ENCODE measurements at regions not wholly inside any gene's neighbourhood (a gene's known extent, or its start where the extent isn't known, plus 50 kb on each side); places are given as distances from the start of the nearest gene placed in this dataset.
"Not testable (repeated sequence)": the region's sequence is repeated elsewhere in the genome, so short reads cannot be mapped to it uniquely, and the experiment has no call there.

- no peak overlapping the region for H3K27ac ChIP-seq (ENCODE audit: low read depth, low read length)
- WGBS, 3 donors: 76 to 84% (median 81%) methylated on average over 5 of the region's 5 CpGs
Measured at GRCh38 chr4:181776264-181777054, 466.7 kb upstream of the TENM3 start.

DNA sequence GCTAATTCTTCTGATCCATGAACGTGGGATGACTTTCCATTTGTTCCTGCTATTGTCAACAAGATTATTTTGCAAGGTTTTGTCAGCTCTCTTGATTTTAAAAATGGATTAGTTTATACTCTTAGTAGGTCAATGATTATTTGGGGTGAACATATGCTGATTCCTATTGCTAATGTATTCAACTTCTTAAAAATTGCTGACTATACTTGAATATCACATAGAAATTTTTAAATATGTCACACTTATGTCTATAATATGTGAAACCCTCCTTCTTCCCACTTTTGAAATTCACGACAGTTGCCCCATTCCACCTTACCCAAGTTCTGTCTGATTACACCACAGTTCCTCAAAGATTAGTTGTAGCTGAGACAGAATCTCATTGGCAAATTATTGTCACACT lies 465.7 kb upstream of the TENM3 start:
- H3K27ac ChIP-seq (ENCODE audit: low read depth, low read length): no peak overlapping the region
- WGBS, 3 donors: 63 to 81% (median 67%) methylated on average over 2 of the region's 2 CpGs

GRCh38 chr4:181784881-181785280 lies 458.3 kb upstream of the TENM3 start:
- WGBS, 3 donors: 59 to 62% (median 60%) methylated on average over 2 of the region's 2 CpGs

GRCh38 chr4:181792641-181793040 lies 450.6 kb upstream of the TENM3 start:
- no peak overlapping the region for H3K27ac ChIP-seq (ENCODE audit: low read depth, low read length)
- 3 to 29% (median 24%) methylated on average over 1 of the region's 1 CpG for WGBS, 3 donors

More at GRCh38 chr4:181784881-181785280, 458.3 kb upstream of the TENM3 start:
- no peak overlapping the region for H3K27ac ChIP-seq (ENCODE audit: low read depth, low read length)

DNA sequence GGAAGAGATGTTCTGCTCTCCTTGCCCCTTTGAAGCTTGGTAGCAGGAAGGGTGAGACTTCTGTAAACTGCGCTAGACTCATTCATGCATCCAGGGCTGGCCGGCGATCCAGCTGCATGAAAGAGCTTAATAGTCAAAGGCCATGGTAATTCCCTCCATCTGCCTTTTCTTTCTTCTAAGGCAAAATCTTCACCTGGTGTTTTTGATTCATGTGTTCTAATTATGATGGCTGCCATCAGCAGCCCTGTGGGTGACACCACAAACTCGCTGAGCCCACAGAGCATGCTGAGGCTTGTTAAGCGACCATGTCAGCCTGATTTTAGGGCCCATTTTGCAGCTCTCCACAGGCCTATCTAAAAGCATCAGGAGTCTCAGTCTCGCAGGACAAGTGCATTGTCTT lies 450.1 kb upstream of the TENM3 start:
- 72 to 77% (median 73%) methylated on average over 6 of the region's 6 CpGs for WGBS, 3 donors
- no peak overlapping the region for H3K27ac ChIP-seq (ENCODE audit: low read depth, low read length)

DNA sequence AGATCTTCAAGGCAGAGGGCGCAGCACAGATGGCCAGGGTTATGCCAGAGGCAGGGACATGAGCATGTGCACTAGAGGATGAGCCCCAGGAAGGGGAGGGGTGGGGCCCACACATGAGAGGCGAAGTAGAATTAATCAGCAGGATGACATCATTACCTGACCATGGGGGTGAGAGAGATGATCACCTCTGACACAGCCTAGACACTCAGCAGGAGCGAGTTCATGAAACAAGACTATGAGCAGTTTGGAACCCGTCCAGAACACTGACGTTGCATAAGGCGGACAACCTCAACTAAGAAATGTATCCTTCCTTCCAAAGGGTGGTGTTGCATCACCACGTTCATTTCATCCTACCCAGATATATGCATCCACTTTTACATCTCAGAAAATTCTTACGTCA lies 446.7 kb upstream of the TENM3 start:
- no peak overlapping the region for H3K27ac ChIP-seq (ENCODE audit: low read depth, low read length)
- 78 to 83% (median 79%) methylated on average over 8 of the region's 8 CpGs for WGBS, 3 donors

GRCh38 chr4:181798536-181798935 lies 444.7 kb upstream of the TENM3 start:
- 55 to 74% (median 73%) methylated on average over 2 of the region's 2 CpGs for WGBS, 3 donors
- H3K27ac ChIP-seq (ENCODE audit: low read depth, low read length): no peak overlapping the region

DNA sequence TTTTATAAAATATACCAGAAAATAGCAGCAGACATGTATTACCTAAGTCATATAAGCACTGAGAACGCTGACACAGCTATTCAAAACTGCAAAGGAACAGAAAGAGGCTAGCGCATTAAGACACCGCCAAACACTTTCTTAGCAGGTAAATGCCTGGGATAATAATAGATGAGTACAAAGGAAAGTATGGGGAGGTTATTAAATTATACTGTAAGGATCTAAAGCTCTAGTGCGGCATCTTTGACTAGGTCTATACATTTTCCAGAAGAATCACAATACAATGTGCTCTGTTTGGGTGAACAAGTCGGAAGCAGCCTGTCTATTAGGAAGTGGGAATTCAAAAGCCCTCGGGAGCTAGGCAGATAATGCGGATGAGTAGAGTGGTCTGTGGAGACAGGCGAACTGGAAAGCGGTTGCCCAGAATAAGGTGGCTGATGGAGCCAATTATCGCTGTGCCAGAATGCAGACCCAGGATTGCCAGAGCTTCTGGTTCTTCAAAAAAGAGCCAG lies 443.6 kb upstream of the TENM3 start:
- no peak overlapping the region for H3K27ac ChIP-seq (ENCODE audit: low read depth, low read length)
- 86 to 89% (median 88%) methylated on average over 10 of the region's 10 CpGs for WGBS, 3 donors

GRCh38 chr4:181802207-181802606 lies 441.0 kb upstream of the TENM3 start:
- 60 to 69% (median 66%) methylated on average over 2 of the region's 2 CpGs for WGBS, 3 donors
- no peak overlapping the region for H3K27ac ChIP-seq (ENCODE audit: low read depth, low read length)

- H3K27ac ChIP-seq (ENCODE audit: low read depth, low read length): no peak overlapping the region
Measured at GRCh38 chr4:181807771-181808170, 435.4 kb upstream of the TENM3 start.

GRCh38 chr4:181810711-181811110 lies 432.5 kb upstream of the TENM3 start:
- no peak overlapping the region for H3K27ac ChIP-seq (ENCODE audit: low read depth, low read length)
- 78 to 83% (median 83%) methylated on average over 5 of the region's 5 CpGs for WGBS, 3 donors

- H3K27ac ChIP-seq (ENCODE audit: low read depth, low read length): not testable (repeated sequence)
- 85 to 88% (median 87%) methylated on average over 5 of the region's 5 CpGs for WGBS, 3 donors
Measured at GRCh38 chr4:181811550-181811949, 431.7 kb upstream of the TENM3 start.

GRCh38 chr4:181819946-181820345 lies 423.3 kb upstream of the TENM3 start:
- H3K27ac ChIP-seq (ENCODE audit: low read depth, low read length): no peak overlapping the region
- 19 to 90% (median 73%) methylated on average over 2 of the region's 2 CpGs for WGBS, 3 donors

GRCh38 chr4:181820553-181820952 lies 422.6 kb upstream of the TENM3 start:
- H3K27ac ChIP-seq (ENCODE audit: low read depth, low read length): no peak overlapping the region
- WGBS, 3 donors: 45 to 85% (median 84%) methylated on average over 5 of the region's 5 CpGs

DNA sequence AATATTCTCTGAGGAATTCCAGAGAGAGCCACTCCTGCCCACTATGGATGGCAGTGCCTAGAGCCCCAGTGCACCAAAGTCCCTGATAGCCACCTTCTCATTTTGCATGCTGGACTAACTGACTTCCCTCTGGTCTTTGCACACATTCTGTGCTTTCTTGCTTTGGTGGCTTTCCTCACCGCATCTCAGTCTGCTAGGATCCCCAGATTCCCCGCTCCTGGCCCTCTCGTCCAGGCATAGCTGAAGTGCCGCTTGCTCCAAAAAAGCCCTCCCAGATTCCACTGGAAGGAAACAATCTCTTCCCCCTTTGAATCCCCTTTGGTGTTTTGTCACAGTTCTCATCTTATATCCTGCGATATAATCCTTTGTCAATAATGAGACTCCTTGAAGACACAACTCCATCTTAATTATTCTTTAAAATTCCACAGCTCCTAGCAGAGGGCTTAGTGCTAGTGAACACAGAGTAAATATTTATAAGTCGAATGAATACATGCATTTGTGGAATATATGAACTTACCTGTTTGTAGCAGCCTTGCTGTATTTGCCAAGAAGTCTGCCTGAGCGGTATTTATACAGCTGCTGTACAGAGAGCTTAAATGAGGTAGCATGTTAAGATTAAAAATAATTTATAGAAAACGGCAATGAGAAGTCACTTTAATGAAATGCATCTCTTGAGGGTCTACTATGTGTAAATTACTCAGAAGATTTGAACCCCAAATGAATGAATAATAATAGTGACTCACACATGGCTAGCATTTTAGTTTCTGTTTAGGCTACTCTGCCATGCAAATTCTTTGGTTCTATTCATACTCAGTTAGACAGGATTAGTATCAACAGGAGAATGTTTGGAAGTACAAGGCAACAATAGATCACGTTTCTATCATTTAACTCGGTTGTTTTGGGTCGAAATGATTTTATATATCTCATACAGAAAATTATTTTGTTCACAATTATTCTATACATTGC lies 421.9 kb upstream of the TENM3 start:
- H3K27ac ChIP-seq (ENCODE audit: low read depth, low read length): no peak overlapping the region
- WGBS, 3 donors: 41 to 65% (median 64%) methylated on average over 11 of the region's 11 CpGs

DNA sequence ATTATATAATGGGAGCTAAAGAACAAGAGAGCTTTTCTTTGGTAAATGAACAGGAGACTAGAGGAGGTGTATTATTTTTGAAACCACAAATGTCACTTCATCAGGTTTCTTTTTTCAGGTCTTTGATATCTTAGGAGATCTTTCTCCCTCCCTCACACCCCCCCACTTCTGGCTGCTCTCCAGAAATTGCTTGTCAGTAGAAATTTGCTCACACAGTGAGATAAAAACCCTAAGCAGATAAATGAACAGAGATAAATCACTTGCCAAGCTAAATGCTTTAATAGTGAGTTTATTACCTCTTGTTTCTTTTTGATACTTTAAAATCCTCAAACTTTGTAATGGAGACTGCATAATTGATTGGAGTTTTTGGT lies 421.2 kb upstream of the TENM3 start:
- H3K27ac ChIP-seq (ENCODE audit: low read depth, low read length): no peak overlapping the region

- no peak overlapping the region for H3K27ac ChIP-seq (ENCODE audit: low read depth, low read length)
- 33 to 48% (median 33%) methylated on average over 1 of the region's 1 CpG for WGBS, 3 donors
Measured at GRCh38 chr4:181823183-181823582, 420.0 kb upstream of the TENM3 start.

DNA sequence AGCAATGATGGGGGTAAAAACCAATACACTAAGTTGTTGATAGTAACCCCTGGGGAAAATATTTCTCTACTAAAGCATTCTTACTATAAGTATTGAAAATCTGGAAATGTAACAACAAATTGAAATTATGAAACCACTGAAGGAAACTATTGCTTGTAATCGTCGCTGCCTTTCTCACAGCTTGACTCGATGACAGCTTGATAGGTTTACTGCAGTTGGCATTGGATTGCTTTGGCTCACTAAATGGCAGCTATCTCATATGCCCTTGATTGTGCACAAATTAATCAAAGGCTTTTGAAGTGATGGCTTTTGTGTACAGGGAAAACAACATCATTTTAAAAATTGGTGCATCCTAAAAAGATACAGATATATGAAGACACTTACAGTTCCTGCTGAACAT lies 419.6 kb upstream of the TENM3 start:
- H3K27ac ChIP-seq (ENCODE audit: low read depth, low read length): no peak overlapping the region
- 74 to 90% (median 88%) methylated on average over 3 of the region's 3 CpGs for WGBS, 3 donors

GRCh38 chr4:181825564-181825963 lies 417.6 kb upstream of the TENM3 start:
- WGBS, 3 donors: 90 to 96% (median 95%) methylated on average over 2 of the region's 2 CpGs
- no peak overlapping the region for H3K27ac ChIP-seq (ENCODE audit: low read depth, low read length)
